Activated CD8-positive, alpha-beta memory T cell treated with anti-CD3 and anti-CD28 coated beads for 4 hours (primary cell): ENCODE measurements at regions not wholly inside any gene's neighbourhood (a gene's known extent, or its start where the extent isn't known, plus 50 kb on each side); places are given as distances from the start of the nearest gene placed in this dataset.

ENCODE experiments used
- DNase-seq, 2 donors: peaks; one replicate each; pipeline ENCODE4 v3.0.0-alpha.2; 2020; ENCODE audit warnings: low read depth in 2 of 2

DNA sequence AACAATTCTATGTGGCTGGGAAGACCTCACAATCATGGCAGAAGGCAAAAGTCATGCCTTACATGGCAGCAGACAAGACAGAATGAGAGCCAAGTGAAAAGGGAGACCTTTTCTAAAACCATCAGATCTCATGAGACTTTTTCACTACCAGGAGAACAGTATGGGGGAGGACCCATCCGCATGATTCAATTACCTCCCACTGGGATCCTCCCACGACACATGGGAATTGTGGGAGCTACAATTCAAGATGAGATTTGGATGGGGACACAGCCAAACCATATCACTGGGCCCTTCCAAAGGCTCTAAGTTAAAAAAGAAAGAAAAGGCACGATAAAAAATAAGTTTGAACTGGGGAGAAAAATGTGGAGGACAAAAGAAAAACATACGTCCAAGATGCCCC is 406.9 kb upstream of the CDH4 start:
- DNase-seq: no peak

DNA sequence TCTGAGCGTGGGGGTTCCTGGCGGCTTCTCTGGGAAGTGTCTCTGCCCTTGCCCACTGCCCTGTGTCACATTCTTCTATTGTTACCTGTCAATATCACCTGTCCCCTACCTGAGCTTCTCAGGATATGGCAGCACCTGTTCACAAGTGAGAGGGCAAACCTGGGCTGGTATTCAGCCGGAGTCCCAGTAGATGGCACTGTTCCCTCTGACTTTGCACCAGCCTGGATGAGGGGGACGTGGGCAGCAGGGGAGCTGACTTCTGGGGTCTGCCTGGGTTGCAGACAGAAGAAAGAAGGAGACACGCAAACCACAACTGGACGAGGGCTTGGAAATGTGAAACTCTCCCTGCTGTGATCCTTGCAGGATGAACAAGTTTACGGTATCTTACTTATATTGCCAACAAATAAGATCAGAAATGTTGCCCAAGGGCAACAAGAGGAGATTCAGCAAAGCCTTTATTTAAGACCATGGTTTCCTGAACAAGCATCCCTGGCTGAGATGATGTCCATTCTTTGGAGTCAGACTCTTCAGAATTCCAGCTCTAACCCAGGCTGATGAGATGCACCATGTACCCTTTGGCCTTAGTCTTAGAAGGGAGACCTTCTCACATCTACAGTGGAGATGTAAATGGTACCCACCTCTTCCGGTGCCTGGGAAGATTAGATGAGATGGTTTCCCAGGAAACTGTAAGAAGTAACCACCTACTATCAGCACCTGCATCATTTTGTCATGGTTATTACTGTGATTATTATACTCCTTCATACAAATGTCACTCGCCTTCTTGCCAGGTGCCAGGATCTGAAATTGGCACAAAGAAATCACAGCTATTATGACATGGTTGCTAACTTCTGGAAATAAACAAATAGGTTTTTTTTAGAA is 400.0 kb upstream of the CDH4 start:
- DNase-seq: no peak

DNA sequence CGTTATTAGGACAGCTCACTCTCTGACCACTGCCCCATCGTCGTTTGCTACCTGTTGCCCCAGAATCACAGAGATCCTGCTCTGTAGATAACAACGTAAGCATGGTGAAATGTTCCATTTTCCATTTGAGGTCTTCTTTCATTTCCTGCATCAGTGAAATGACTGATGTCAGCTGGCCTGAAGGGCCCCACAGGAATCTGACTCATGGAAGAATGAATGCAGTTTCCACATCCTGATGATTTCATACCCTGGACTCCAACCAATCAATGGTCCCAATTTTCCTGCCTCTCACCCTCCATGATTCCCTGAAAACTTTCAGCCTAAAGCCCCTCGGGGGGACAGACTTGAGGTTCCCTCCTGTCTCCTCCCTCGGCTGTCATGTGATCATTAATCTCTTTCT is 394.4 kb upstream of the CDH4 start:
- DNase-seq: no peak

DNA sequence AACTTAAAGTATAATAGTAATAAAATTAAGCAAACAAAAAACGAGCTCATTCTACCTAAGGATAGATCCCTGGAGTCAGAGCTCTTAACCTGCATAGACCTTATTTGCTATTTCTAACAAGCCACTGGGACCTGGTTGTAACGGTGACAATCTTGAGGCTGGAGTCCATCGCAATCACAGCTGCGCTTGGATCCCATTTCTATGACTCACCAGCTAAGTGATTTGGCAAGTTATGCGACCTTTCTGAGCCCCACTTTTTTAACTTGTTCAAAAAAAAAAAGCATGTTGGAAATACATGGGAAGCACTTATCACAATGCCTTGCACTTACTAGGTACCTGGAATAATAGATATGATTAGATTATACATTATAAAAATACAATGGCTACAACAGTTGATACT is 389.5 kb upstream of the CDH4 start:
- no peak for DNase-seq

DNA sequence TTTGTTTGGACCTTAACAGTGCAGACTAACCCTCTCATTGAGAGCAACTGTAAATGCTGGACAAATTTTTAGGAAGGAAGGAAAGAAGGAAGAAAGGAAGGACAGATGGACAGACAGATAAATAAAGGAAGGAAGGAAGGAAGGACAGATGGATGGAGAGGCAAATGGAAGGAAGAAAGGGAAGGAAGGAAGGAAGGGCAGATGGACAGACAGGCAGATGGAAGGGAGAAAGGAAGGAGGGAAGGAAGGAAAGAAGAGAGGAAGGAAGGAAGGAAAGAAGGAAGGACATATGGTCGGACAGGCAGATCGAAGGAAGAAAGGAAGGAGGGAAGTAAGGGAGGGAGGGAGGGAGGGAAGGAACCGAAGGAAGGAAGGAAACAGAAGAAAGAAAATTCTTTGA is 388.5 kb upstream of the CDH4 start:
- no peak for DNase-seq

DNA sequence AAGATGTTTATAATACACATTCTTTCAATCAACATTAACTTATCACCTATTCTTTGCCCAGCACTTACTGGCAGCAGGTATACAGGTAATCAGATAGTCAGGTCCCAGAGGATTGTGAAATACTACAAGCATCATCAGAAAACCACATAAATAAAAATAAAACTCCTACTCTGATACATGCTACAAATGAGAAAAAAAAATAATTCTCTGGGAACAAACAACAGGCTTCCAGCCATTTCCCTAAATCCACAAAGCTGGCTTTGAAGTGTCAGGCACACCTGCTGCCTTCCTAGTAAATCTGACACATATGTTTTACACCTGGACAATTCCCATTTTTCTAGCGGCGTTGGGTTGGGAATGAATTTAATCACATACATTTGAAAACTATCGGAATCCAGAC is 384.5 kb upstream of the CDH4 start:
- no peak for DNase-seq

DNA sequence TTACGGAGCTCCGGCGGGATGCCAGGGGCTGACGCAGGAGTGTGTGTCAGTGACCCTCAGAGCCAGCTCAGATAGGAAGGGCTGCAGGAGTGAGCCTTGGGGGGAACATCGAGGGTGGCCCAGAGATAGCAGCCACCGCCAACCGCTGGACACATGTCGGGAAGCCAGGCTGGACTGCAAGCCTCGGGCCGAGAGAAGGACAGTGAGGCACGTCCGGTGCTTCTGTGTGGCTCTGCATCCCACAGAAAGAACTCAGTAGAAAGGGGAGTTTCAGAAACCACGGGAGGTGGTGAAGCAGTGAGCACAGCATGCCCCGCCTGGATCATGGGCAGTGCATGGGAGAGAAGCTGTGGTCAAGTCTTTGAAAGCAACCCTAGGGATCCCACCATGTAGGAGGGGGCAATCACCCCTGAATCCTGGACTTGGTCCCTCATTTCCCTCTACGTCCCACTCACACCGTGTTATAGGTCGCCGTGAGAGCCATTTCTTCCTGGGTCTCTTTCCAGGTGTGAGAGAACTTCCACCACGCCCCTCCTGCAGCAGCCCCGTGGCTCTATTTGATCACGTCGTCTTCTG is 383.7 kb upstream of the CDH4 start:
- DNase-seq: no peak

DNA sequence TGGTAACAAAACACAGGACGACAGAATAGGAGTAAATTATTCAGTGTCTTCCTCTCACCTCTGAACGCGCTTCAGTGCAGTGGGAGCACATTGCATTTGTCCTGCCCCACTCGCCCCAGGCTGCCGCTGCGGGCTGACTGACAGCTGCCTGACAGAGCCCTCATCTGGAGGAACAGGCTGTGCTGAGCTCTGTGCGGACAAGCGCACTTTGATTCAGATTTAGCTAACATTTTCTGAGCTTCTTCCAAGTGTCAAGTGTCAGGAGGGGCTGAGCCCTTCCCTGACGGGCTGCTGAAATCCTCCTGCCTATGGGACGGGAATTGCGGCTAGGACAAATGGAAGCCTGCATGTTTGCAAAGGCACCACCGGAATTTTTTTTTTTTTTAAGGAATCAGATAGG is 383.0 kb upstream of the CDH4 start:
- no peak for DNase-seq

DNA sequence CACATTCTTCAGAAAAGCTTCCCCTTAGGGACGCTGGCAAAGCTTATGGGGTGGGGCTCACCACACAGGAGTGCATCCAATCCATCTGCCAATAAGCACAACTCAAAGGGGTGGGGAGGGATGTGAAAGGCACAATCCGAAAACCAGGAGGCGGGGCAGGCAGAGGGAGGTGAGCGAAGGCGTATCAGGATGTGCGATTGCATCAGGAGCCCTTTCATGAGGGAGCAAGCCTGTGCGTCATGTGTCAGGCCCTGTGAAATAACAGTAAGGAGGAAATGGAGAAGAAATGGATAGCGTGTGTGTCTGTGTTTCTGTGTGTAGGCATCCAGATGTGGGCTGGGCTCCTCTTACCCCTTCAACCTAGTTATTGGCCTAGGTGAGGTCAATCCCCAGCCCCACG is 382.4 kb upstream of the CDH4 start:
- no peak for DNase-seq

DNA sequence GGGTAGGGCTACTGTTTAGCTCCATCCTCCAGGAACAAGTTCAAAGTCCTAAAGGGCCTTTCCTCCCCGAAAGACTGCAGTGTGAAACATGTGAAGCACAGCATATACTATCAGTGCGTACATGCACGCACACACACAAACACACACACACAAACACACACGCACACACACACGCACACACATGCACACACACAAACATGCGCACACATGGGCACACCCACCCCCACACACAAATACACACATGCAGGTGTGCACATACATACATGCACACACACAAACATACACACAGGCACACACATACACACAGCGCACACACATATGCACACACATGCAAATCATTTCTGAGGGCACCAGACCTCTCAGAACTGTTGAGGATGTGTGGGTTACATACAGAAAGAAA is 382.0 kb upstream of the CDH4 start:
- no peak for DNase-seq

DNA sequence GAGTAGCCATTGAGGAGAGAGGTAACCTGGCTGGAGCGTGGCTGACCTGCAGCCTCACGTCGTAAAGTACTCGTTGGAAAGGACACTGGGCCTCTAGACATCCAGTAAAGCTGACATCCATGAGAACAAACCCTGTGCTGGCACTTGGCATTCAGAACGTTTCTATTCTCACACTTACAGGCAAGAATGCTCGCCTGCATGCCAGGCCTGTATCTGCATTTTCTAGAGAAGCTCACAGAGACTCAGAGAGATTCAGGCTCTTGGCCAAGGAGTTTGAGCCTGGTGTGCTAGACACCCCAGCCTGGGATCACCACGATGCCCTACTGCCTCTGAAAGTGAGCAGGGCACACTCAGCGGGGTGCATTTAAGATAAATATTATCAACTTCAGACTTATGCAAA is 379.8 kb upstream of the CDH4 start:
- no peak for DNase-seq

DNA sequence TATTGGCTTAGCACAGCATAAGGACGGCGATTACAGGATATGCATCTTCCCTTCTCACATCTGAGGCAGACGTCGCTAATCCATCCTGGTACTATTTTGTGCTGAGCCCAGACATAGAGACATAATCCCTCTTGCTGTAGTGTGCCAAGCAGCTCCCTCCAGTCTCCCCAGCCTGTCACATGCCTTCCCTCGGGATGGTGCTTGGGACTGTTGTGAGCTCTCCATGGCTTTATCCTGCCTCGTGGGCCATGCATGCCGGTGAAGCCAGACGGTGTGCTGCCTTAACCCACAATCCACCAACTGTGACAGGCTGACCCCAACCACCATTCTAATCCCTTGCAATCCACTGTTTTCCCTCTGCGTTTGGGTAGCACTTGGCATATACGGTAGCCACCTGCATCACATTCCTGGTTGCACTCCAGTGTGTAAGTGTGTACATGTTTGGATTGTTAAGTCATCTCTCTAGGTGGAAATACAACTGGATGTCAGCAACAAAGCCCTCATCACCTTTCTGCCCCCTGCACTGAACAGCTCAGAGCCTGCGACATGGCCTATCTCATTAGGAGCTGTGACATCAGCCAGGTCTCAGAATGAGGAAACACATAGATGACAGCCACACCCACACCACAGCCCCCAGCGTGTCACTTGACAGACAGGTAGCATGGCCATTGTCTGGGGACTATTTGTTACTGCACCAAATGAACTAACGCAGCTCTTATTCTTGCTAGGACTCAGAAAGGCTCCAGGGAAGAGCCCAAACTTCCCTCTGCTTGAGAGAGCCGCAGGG is 374.8 kb upstream of the CDH4 start:
- no peak for DNase-seq

DNA sequence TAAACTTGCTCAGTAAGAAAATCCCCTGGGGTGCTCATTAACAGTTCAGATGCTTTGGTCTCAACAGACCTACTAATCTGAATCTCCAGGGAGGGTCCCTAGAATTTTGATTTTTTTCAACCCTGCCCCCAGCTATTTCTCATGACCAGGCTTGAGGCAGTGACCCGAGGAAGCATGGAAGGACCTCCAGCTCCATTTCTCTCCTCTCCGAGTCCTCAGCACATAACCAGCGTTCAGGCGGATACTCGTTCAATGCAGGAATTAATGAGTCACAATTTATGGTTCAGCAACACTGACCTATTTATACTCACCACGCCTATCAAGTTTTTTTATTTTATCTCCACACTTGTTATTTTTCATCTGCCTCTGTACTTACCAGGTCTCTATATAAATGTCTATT is 369.2 kb upstream of the CDH4 start:
- no peak for DNase-seq

DNA sequence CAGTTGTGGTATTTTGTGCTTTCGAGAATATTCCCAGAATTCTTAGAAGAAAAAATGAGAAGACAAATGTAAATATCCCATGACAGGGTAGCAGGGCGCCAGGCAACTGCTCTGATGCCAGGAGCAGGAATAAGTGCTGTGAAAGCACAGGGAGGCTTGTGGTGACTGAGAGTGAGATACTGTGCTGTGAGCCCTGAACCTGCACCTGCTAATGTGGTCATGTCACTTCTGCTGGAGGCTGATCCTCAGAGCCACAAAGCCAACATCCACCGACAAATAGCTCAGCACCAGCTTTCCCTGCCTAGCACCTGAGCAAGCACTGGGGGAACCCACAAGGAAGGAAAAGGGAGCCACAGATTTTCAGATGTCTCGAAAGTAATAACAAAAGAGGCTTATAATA is 368.6 kb upstream of the CDH4 start:
- DNase-seq: no peak

DNA sequence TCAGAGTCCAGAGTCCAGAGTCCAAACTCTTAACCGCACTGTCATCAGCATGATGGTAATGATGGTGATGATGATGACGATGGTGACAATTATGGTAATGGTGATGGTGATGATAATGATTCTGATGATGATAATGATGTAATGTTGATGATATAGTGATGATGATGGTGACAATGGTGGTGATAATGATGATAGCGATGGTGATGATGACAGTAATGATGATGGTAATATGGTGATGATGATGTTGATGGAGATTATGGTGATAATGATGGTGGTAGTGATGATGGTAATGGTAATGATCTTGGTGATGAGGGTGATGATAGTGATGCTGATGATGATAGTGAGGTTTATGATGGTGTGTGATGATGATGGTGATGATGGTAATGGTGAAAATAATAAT is 367.8 kb upstream of the CDH4 start:
- no peak for DNase-seq

DNA sequence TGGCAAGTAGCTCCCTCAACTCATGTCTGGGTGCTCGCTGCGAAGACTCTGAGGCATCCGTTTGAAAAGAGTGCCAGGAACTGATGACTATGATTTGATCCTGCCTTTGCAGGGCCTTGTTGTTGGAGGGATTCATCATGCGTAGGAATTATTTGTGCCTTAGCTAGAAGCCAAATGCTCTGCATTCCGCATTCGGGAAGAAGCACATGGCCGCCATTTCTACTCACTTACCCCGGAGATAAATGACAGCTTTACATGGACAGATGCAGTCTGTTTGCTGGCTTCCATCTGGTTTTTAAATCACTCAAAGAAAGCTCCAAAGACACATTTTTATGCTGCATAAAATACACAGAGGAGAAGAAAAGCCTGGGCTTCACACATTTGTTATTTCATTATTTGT is 363.3 kb upstream of the CDH4 start:
- DNase-seq: no peak

DNA sequence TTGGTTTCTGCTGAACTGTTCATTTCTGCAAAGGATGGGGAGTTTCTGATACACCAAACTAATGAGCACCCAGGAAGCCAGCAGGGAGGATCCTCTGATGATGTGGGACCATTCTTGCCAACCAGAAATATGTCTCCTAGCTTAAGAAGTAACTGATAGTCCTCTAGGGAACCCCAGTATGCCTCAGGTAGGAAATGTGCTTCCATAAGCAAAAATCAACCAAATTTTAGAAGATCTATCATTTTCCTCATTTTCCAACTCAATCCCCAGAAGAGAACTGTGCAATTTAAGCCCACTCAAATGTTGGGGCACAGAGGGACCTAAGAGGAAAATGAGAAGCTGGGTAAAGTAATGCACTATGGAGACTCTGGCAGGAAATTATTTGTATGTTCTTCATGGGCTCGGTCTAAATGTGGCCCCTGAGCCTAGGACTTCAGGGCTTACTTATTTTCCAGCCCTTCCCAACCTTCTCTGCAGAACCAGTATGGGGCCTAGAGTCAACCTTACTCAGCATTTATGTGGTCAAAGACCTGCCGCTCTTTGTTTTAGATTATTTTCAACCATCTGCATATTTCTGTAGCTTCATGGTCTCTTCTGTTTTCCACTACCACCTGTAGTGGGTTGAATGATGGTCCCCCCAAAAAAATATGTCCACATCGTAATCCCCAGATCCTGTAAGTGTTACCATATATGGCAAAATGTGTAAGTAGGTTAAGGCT is 359.8 kb upstream of the CDH4 start:
- no peak for DNase-seq

DNA sequence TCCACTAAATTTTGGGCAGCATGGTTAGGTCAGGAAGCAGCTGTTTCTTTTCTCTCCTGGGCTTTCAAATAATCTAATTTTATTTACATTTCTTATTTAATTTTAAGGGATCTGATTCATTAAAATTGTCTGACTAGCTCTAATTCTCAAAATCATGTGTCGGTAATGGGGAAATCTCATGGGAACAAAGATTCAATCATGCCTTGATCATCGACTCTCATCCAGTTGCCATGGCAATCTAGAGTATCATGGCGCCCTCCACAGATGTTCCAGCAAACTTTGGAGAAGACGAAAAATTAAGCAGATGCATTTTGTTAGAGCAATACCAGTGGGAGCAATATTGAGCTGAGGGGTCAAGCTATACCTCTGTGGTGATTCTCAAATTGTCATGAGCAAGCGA is 358.0 kb upstream of the CDH4 start:
- no peak for DNase-seq

DNA sequence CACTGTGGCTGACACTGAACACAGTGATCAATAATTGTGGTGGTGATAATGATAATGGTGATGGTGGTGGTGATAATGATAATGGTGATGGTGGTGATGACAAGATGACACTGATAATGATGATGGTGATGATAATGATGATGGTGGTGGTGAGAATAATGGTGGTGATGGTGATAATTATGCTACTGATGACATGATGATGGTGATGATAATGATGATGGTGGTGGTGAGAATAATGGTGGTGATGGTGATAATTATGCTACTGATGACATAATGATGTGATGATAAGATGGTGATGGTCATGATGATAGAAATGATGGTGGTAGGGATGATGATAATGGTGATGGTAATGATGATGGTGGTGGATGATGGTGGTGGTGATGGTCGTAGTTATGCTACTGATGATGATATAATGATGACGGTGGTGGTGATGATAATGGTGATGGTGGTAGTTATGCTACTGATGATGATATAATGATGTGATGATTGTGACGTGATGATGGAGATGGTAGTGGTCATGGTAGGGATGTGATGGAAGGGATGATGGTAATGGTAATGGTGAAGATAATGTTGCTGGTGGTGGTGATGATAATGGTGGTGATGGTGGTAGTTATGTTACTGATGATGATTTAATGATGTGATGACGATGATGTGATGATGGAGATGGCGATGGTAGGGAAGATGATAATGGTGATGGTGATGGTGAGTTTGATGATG is 356.5 kb upstream of the CDH4 start:
- no peak for DNase-seq

DNA sequence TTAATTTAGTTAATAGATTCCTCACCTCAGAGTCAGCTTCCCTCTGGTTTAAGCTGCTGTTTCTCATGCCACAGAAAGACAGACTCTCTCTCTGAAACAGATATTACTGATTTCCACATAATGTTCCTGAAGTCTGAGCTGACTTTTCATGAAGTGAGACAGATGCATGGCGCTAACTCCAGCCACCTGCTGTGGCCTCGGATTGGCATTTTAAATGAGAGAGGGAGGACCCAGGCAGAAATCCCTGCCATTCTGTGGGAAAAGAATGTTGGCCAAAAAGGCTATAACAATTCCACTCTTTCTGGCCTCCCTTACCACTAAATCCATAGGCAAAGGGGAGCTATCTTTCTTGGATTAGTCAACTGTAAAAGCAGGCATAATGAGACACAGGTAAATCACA is 354.1 kb upstream of the CDH4 start:
- no peak for DNase-seq

DNA sequence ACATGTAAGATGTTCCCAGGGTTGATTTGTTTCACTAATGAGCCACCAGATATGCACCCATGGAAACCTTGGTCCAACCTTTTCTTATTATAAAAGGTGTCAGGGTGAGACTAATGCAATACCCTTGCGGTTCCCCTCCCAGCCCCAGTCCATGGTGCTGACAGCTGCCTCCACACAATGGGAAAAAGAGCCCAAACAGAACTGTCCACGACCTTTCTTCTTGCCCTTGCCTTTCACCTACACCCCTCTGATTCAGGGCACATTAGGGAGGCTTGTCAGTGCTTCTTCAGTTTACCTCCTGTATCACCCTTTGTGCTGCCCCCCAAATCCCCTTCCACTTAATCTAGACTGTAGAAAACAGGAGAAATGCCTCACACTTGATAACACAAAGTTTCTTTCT is 352.7 kb upstream of the CDH4 start:
- no peak for DNase-seq

DNA sequence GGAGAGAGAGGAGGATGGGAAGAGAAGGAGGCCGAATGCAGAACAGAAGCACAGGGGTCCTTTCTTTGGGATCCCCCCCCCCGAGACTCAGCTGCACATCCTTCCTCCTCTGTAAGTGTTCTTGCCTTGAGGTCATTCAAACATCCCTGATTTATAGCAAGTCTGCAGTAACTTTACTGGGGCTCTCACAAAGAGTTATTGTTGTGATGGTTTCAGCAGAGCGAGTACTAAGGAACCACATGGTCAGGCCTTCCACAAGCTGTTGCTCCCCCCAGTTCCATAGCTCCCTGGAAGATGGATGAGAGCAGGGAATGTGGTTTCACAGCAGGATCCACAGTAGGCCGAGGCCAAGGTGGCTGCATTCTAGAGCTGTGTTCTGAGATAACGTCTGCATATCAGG is 351.4 kb upstream of the CDH4 start:
- DNase-seq: no peak
